ENCODE measurements at regions not wholly inside any gene's neighbourhood (a gene's known extent, or its start where the extent isn't known, plus 50 kb on each side); places are given as distances from the start of the nearest gene placed in this dataset.

DNA sequence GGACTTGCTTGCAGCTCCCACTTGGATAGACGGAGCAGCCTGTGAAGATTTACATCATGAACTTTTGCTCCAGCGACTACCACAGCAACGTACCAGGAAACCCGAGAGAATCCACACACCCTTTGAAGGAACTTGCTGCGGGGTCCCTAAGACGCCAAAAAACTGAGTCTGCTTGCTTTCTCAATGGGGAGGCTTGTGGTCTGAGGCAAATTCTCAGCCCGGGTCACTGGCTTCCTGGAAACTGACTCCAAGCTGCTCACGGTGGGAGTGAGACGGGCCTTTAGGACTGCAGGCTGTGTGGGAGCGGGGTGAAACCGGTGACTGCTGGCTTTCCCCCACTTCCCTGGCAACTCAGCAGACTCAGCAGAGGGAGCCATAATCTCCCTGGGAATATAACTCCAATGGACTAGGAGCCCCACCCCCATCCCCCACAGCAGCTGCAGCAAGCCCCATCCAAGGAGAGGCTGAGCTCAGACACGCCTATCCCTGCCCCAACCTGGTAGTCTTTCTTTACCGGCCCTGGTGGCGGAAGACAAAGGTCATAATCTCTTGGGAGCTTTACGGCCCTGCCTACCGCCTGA, 466.0 kb downstream of the CAAP1 start:
- TF ChIP-seq, protein P1, sequence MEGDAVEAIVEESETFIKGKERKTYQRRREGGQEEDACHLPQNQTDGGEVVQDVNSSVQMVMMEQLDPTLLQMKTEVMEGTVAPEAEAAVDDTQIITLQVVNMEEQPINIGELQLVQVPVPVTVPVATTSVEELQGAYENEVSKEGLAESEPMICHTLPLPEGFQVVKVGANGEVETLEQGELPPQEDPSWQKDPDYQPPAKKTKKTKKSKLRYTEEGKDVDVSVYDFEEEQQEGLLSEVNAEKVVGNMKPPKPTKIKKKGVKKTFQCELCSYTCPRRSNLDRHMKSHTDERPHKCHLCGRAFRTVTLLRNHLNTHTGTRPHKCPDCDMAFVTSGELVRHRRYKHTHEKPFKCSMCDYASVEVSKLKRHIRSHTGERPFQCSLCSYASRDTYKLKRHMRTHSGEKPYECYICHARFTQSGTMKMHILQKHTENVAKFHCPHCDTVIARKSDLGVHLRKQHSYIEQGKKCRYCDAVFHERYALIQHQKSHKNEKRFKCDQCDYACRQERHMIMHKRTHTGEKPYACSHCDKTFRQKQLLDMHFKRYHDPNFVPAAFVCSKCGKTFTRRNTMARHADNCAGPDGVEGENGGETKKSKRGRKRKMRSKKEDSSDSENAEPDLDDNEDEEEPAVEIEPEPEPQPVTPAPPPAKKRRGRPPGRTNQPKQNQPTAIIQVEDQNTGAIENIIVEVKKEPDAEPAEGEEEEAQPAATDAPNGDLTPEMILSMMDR (IDR thresholded peaks at IDR 0.05; ENCODE audit: low read depth, low read length, missing control alignments), result no peak
- H3K36me3 ChIP-seq (replicated peaks), result no peaks in the 10 kb centered on the region
- no peak overlapping the region for H3K4me3 ChIP-seq (ENCODE audit: low read depth, low read length)
- no peak for DNase-seq
- H3K27me3 ChIP-seq (replicated peaks), result no peaks in the 10 kb centered on the region
- H3K27ac ChIP-seq, result no peak overlapping the region
- in situ Hi-C loops (cut with HindIII; ENCODE audit: low pct_ligation_motif_present, low sequenced_read_pairs), result no loop called here

DNA sequence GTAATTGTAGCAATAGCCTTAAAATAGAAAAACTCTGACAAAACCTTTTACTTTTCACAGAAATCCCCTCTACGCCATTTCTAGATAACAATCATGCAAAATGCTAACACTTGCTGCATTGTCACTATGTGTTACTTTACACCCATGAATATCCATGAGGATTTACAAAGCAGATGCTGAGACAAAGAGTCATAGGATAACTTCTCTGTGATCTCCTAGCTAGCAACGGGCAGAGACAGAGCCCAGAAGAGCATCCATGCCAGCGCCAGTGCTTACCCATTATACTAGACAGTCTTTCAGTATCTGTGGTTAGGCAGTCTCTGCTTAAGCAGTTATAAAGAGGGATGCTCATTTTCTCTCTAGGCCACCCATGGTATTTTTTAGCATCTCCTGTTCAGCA, 474.1 kb downstream of the CAAP1 start:
- TF ChIP-seq, protein P1 (IDR thresholded peaks at IDR 0.05; ENCODE audit: low read depth, low read length, missing control alignments), result no peak
- in situ Hi-C loops (cut with HindIII; ENCODE audit: low pct_ligation_motif_present, low sequenced_read_pairs), result no loop called here
- no peaks in the 10 kb centered on the region for H3K27me3 ChIP-seq (replicated peaks)
- H3K36me3 ChIP-seq (replicated peaks), result no peaks in the 10 kb centered on the region
- H3K27ac ChIP-seq, result no peak overlapping the region
- H3K4me3 ChIP-seq (ENCODE audit: low read depth, low read length), result no peak overlapping the region
- no peak for DNase-seq

DNA sequence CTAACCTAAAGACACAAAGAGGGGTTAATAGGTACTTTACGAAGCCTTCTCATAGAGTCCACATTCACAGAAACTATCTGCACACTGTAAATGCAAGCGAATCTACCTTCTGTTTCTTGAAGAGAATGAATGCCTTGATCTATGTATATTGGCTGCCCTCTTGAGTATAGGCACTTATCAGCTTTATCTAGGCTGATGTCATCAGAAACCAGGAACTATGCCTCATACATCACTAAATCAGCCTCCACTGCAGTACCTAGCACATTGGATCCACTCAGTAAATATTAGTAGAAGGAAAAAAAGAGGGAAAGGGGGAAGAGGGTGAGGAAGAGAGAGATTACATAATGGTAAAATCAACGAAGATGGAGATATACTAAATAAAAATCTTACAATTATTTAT, 477.1 kb downstream of the CAAP1 start:
- DNase-seq, result no peak
- TF ChIP-seq, protein P1 (IDR thresholded peaks at IDR 0.05; ENCODE audit: low read depth, low read length, missing control alignments), result no peak
- Histone ChIP-seq H3K36me3 (replicated peaks) (no peaks in the 10 kb centered on the region), H3K4me3 (ENCODE audit: low read depth, low read length) (no peak overlapping the region), H3K27ac (no peak overlapping the region), H3K27me3 (replicated peaks) (no peaks in the 10 kb centered on the region)
- in situ Hi-C loops (cut with HindIII; ENCODE audit: low pct_ligation_motif_present, low sequenced_read_pairs), result no loop called here

DNA sequence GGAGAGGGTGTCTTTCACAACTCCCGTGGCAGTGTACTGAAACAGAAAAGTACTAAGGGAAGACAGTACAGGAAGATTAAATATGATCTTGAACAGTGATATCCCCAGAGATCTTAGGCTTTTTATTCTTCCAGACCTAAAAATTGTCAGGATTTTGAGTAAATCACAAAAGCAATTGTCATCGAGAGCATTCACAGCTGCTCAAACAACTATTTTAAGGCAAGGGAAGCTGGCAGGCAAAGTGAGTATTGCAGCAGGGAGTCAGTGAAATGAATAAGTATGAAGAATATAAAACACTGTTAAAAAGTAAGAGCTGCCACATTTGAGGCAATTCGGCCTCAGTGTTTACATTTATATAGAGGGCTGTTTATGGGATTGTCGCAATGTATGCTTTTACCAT, 479.0 kb downstream of the CAAP1 start:
- Histone ChIP-seq H3K27me3 (replicated peaks) (no peaks in the 10 kb centered on the region), H3K36me3 (replicated peaks) (no peaks in the 10 kb centered on the region), H3K4me3 (ENCODE audit: low read depth, low read length) (no peak overlapping the region), H3K27ac (no peak overlapping the region)
- in situ Hi-C loops (cut with HindIII; ENCODE audit: low pct_ligation_motif_present, low sequenced_read_pairs), result no loop called here
- TF ChIP-seq, protein P1 (IDR thresholded peaks at IDR 0.05; ENCODE audit: low read depth, low read length, missing control alignments), result no peak
- no peak for DNase-seq

DNA sequence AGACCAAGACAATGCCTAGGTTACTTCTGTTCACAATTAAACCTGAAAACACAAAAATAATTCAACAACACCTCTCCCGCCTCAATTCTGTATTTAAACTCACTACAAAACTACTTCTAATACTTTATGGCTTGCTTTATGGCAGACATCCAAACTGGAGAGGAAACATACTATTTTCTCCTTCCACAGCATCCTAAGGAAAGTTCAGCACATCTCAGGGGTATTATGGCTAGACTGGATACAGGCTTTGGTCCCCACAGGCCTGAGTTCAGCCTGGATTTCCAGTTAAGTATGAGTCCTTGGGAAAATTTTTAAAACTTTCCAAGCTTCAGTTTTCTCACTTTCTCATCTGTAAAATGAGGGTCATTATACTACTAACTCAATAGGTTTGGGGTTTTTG, 480.2 kb downstream of the CAAP1 start:
- Histone ChIP-seq H3K27ac (no peak overlapping the region), H3K36me3 (replicated peaks) (no peaks in the 10 kb centered on the region), H3K4me3 (ENCODE audit: low read depth, low read length) (no peak overlapping the region), H3K27me3 (replicated peaks) (no peaks in the 10 kb centered on the region)
- TF ChIP-seq, protein P1 (IDR thresholded peaks at IDR 0.05; ENCODE audit: low read depth, low read length, missing control alignments), result no peak
- in situ Hi-C loops (cut with HindIII; ENCODE audit: low pct_ligation_motif_present, low sequenced_read_pairs), result no loop called here
- no peak for DNase-seq

DNA sequence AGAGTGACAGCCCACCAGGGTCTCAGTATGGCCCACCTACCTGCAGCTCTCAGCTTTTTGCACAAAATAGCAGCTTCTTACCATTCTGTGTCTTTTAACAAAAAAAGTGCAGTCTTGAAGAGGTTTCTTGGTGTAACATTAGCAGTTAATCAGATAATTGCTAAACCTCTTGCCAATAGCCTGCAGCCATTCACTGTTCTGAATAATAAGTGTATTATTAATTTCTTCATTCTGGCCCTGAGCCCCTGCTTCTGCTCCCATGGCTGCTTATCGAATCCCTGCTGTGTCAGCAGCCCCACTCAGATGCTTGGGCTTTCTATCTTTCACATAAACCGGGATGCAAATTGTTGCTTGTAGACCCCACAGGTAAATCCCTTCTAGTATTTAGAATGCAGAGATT, 485.9 kb downstream of the CAAP1 start:
- no peaks in the 10 kb centered on the region for H3K36me3 ChIP-seq (replicated peaks)
- no peak for DNase-seq
- no peak overlapping the region for H3K4me3 ChIP-seq (ENCODE audit: low read depth, low read length)
- no peak overlapping the region for H3K27ac ChIP-seq
- no peaks in the 10 kb centered on the region for H3K27me3 ChIP-seq (replicated peaks)
- in situ Hi-C loops (cut with HindIII; ENCODE audit: low pct_ligation_motif_present, low sequenced_read_pairs), result no loop called here
- TF ChIP-seq, protein P1 (IDR thresholded peaks at IDR 0.05; ENCODE audit: low read depth, low read length, missing control alignments), result no peak

Data from brain microvascular endothelial cell (primary cell).